Fibroblast of gingiva (primary cell): ENCODE measurements at regions not wholly inside any gene's neighbourhood (a gene's known extent, or its start where the extent isn't known, plus 50 kb on each side); places are given as distances from the start of the nearest gene placed in this dataset.

Experiments
- DNase-seq: peaks from one replicate; pipeline ENCODE4 v3.0.0-alpha.2; 2011; ENCODE audit warnings: low read depth

GRCh38 chr1:232891656-232892317 lies 58.6 kb upstream of the NTPCR start:
- DNase-seq, result peak; percentile 73

GRCh38 chr1:232893481-232894313 lies 56.7 kb upstream of the NTPCR start:
- no peak for DNase-seq

- no peak for DNase-seq
Observed at GRCh38 chr1:232894436-232894835, 56.0 kb upstream of the NTPCR start.

- DNase-seq, result no peak
Observed at GRCh38 chr1:232897949-232898465, 52.4 kb upstream of the NTPCR start.

GRCh38 chr1:232899268-232899667 lies 51.1 kb upstream of the NTPCR start:
- no peak for DNase-seq

- no peak for DNase-seq
Observed at GRCh38 chr1:232899839-232900238, 50.6 kb upstream of the NTPCR start.
